ENCODE measurements at regions not wholly inside any gene's neighbourhood (a gene's known extent, or its start where the extent isn't known, plus 50 kb on each side); places are given as distances from the start of the nearest gene placed in this dataset.

- H3K36me3 ChIP-seq (ENCODE audit: insufficient read depth, low read length), result no peaks in the 10 kb centered on the region
- H3K9me3 ChIP-seq (ENCODE audit: low read length), result no peaks in the 10 kb centered on the region
- TF ChIP-seq EZH2 (IDR thresholded peaks at IDR 0.05; ENCODE audit: borderline replicate concordance, low read length) (no peak), CTCF (IDR thresholded peaks at IDR 0.05; ENCODE audit: low read length) (no peak)
- H3K9me2 ChIP-seq (ENCODE audit: low read depth, low read length), result no peaks in the 10 kb centered on the region
- H3K4me2 ChIP-seq (ENCODE audit: low read length), result no peak overlapping the region
- H3K9ac ChIP-seq (ENCODE audit: low read length), result no peak overlapping the region
- no peaks in the 10 kb centered on the region for H3K27me3 ChIP-seq (ENCODE audit: insufficient read depth, low read length)
- no peaks in the 10 kb centered on the region for H3K79me2 ChIP-seq (ENCODE audit: insufficient read depth, low read length)
- no peaks in the 10 kb centered on the region for H3F3A ChIP-seq (ENCODE audit: insufficient read depth, low read length)
- H3K4me1 ChIP-seq (ENCODE audit: insufficient read depth, low read length, severe bottlenecking), result no peaks in the 10 kb centered on the region
- H3K4me3 ChIP-seq (ENCODE audit: low read depth, low read length, poor library complexity, severe bottlenecking), result no peak overlapping the region
- no peaks in the 10 kb centered on the region for H4K20me1 ChIP-seq (ENCODE audit: insufficient read depth, low read length)
- no peak overlapping the region for H3K27ac ChIP-seq (ENCODE audit: low read depth, low read length, poor library complexity, severe bottlenecking)
- H2AFZ ChIP-seq (ENCODE audit: low read length), result no peak overlapping the region
Measured at GRCh38 chr3:182740710-182741109, 52.6 kb upstream of the ATP11B start.

GRCh38 chr3:182741214-182741613, 52.1 kb upstream of the ATP11B start:
- Histone ChIP-seq H3K9me3 (ENCODE audit: low read length) (no peaks in the 10 kb centered on the region), H3K4me3 (ENCODE audit: low read depth, low read length, poor library complexity, severe bottlenecking) (no peak overlapping the region), H3F3A (ENCODE audit: insufficient read depth, low read length) (no peaks in the 10 kb centered on the region), H2AFZ (ENCODE audit: low read length) (no peak overlapping the region), H3K4me2 (ENCODE audit: low read length) (no peak overlapping the region), H4K20me1 (ENCODE audit: insufficient read depth, low read length) (no peaks in the 10 kb centered on the region), H3K27ac (ENCODE audit: low read depth, low read length, poor library complexity, severe bottlenecking) (no peak overlapping the region), H3K9ac (ENCODE audit: low read length) (no peak overlapping the region), H3K9me2 (ENCODE audit: low read depth, low read length) (no peaks in the 10 kb centered on the region), H3K27me3 (ENCODE audit: insufficient read depth, low read length) (no peaks in the 10 kb centered on the region), H3K4me1 (ENCODE audit: insufficient read depth, low read length, severe bottlenecking) (no peaks in the 10 kb centered on the region), H3K36me3 (ENCODE audit: insufficient read depth, low read length) (no peaks in the 10 kb centered on the region), H3K79me2 (ENCODE audit: insufficient read depth, low read length) (no peaks in the 10 kb centered on the region)
- TF ChIP-seq CTCF (IDR thresholded peaks at IDR 0.05; ENCODE audit: low read length) (no peak), EZH2 (IDR thresholded peaks at IDR 0.05; ENCODE audit: borderline replicate concordance, low read length) (no peak)

Data from OCI-LY1 (cell line).